DMS79 treated with DMSO at 0.1 percent for 48 hours (cell line): ENCODE measurements at regions not wholly inside any gene's neighbourhood (a gene's known extent, or its start where the extent isn't known, plus 50 kb on each side); places are given as distances from the start of the nearest gene placed in this dataset.

Experiments
- DNase-seq: peaks from one replicate; lab custom pipeline; 2025; lab: John Stamatoyannopoulos, UW

GRCh38 chr4:27184508-27185155, 324.0 kb downstream of the STIM2 start:
- DNase-seq: no peak

- DNase-seq: no peak
Measured at GRCh38 chr4:27186710-27187109, 326.1 kb downstream of the STIM2 start.

GRCh38 chr4:27187786-27188185, 327.1 kb downstream of the STIM2 start:
- DNase-seq: no peak

GRCh38 chr4:27189683-27190082, 329.0 kb downstream of the STIM2 start:
- no peak for DNase-seq

GRCh38 chr4:27191592-27191991, 331.0 kb downstream of the STIM2 start:
- DNase-seq: no peak

GRCh38 chr4:27194599-27195176, 334.0 kb downstream of the STIM2 start:
- no peak for DNase-seq

- no peak for DNase-seq
Measured at GRCh38 chr4:27198246-27198645, 337.6 kb downstream of the STIM2 start.

GRCh38 chr4:27198971-27199370, 338.3 kb downstream of the STIM2 start:
- no peak for DNase-seq

- DNase-seq: no peak
Measured at GRCh38 chr4:27206009-27206408, 345.4 kb downstream of the STIM2 start.

- DNase-seq: no peak
Measured at GRCh38 chr4:27210956-27211355, 350.3 kb downstream of the STIM2 start.

- no peak for DNase-seq
Measured at GRCh38 chr4:27214010-27214409, 353.4 kb downstream of the STIM2 start.

- DNase-seq: no peak
Measured at GRCh38 chr4:27215220-27215826, 354.7 kb downstream of the STIM2 start.

- DNase-seq: no peak
Measured at GRCh38 chr4:27217261-27217769, 356.7 kb downstream of the STIM2 start.

GRCh38 chr4:27218013-27218412, 357.4 kb downstream of the STIM2 start:
- no peak for DNase-seq

- DNase-seq: no peak
Measured at GRCh38 chr4:27223326-27223725, 362.7 kb downstream of the STIM2 start.

- no peak for DNase-seq
Measured at GRCh38 chr4:27233531-27233930, 372.9 kb downstream of the STIM2 start.

GRCh38 chr4:27234306-27234899, 373.8 kb downstream of the STIM2 start:
- DNase-seq: no peak

GRCh38 chr4:27239641-27240040, 379.0 kb downstream of the STIM2 start:
- no peak for DNase-seq

- no peak for DNase-seq
Measured at GRCh38 chr4:27242217-27242616, 381.6 kb downstream of the STIM2 start.

GRCh38 chr4:27245216-27245615, 384.6 kb downstream of the STIM2 start:
- no peak for DNase-seq

GRCh38 chr4:27248829-27249228, 388.2 kb downstream of the STIM2 start:
- no peak for DNase-seq

- DNase-seq: no peak
Measured at GRCh38 chr4:27251771-27252170, 391.1 kb downstream of the STIM2 start.

GRCh38 chr4:27267339-27267969, 406.8 kb downstream of the STIM2 start:
- DNase-seq: no peak
